T-cell (primary cell): ENCODE measurements at regions not wholly inside any gene's neighbourhood (a gene's known extent, or its start where the extent isn't known, plus 50 kb on each side); places are given as distances from the start of the nearest gene placed in this dataset.

Source experiments
- ATAC-seq, 4 experiments: fragments of 200-7000 bp in 3 of 4; fragments of 150-1000 bp in 1 of 4; cut with Tn5 transposase; replicated peaks in 1 of 4; 1 replicate in 3 of 4; 2 replicates in 1 of 4; pipeline ENCODE4 v1.10.0; 2021; ENCODE audit warnings: moderate library complexity in 3 of 4, mild to moderate bottlenecking in 2 of 4, moderate number of reproducible peaks in 1 of 4
- CTCF ChIA-PET, 2 donors: fragments of 300-600 bp; sonication (Branson Sonifier 250); formaldehyde crosslinking; loops; one replicate each; lab custom pipeline; 2022; ENCODE audit warnings: antibody characterized with exemption in 2 of 2; lab: Charles Lee
- POLR2A ChIA-PET, 2 donors: fragments of 300-600 bp; sonication (Branson Sonifier 250); formaldehyde crosslinking; loops; one replicate each; lab custom pipeline; 2022; ENCODE audit warnings: antibody characterized with exemption in 2 of 2; lab: Charles Lee
- DNase-seq, 35 experiments: peaks; one replicate each; pipeline versions ENCODE4 v3.0.0 to v3.0.0-alpha.2; 2013 to 2023
- H3K27ac ChIP-seq: one replicate; pipeline ENCODE4 v1.5.1; 2013; ENCODE audit warnings: low read length
- H3K27me3 ChIP-seq, 2 experiments: replicated peaks in 1 of 2; 1 replicate in 1 of 2; 2 replicates in 1 of 2; pipeline versions ENCODE4 v1.6.1 to v1.7.0; 2013; ENCODE audit warnings: low read length in 1 of 2, mixed read lengths in 1 of 2; ENCODE audit not compliant: control insufficient read depth in 2 of 2, insufficient read depth in 2 of 2; ENCODE audit errors: extremely low read depth in 1 of 2
- H3K36me3 ChIP-seq, 2 donors: 1 replicate in 1 of 2; 2 replicates in 1 of 2; pipeline versions ENCODE4 v1.6.1 to v1.7.0; 2013; ENCODE audit warnings: low read length in 1 of 2; ENCODE audit not compliant: control insufficient read depth in 2 of 2, insufficient read depth in 1 of 2; ENCODE audit errors: extremely low read depth in 1 of 2
- H3K4me1 ChIP-seq, 2 experiments: 1 replicate in 1 of 2; 2 replicates in 1 of 2; pipeline versions ENCODE4 v1.6.1 to v1.7.0; 2013; ENCODE audit warnings: low read length in 2 of 2, mixed read lengths in 1 of 2; ENCODE audit not compliant: insufficient read depth in 2 of 2, control insufficient read depth in 1 of 2; ENCODE audit errors: extremely low read depth in 1 of 2
- H3K4me3 ChIP-seq, 2 donors: 1 replicate in 1 of 2; 2 replicates in 1 of 2; pipeline versions ENCODE4 v1.5.1 to v1.7.0; 2013; ENCODE audit warnings: mild to moderate bottlenecking in 2 of 2, low read length in 1 of 2, moderate library complexity in 1 of 2; ENCODE audit not compliant: control insufficient read depth in 1 of 2; ENCODE audit errors: extremely low read depth in 1 of 2
- H3K9me3 ChIP-seq: 2 replicates; pipeline ENCODE4 v1.7.0; 2013
- H3K27ac Mint-ChIP-seq, 2 donors: one replicate each; pipeline ENCODE4 v1.8.0; 2020 to 2021; ENCODE audit warnings: mild to moderate bottlenecking in 2 of 2, mixed read lengths in 2 of 2
- H3K27me3 Mint-ChIP-seq, 2 donors: one replicate each; pipeline ENCODE4 v1.8.0; 2021 to 2022; ENCODE audit warnings: mixed read lengths in 2 of 2
- H3K36me3 Mint-ChIP-seq: one replicate; pipeline ENCODE4 v1.8.0; 2021; ENCODE audit warnings: mixed read lengths
- H3K4me1 Mint-ChIP-seq, 3 donors: one replicate each; pipeline ENCODE4 v1.8.0; 2020 to 2022; ENCODE audit warnings: mixed read lengths in 3 of 3, mild to moderate bottlenecking in 1 of 3
- H3K4me3 Mint-ChIP-seq, 3 donors: one replicate each; pipeline ENCODE4 v1.8.0; 2020 to 2022; ENCODE audit warnings: mild to moderate bottlenecking in 3 of 3, mixed read lengths in 3 of 3, moderate library complexity in 3 of 3
- H3K9me3 Mint-ChIP-seq, 3 donors: one replicate each; pipeline ENCODE4 v1.8.0; 2020 to 2022; ENCODE audit warnings: mixed read lengths in 3 of 3
- WGBS: methylation state at CpG from one replicate; pipeline ENCODE4 v1.1.5; 2013; ENCODE audit warnings: missing lambda C conversion rate; ENCODE audit not compliant: insufficient coverage; 5-methylcytosine and 5-hydroxymethylcytosine counted together

GRCh38 chr4:155539746-155540145 is 126.9 kb upstream of the GUCY1A1 start:
- Histone ChIP-seq H3K4me3 (no peak overlapping the region), H3K27me3 (no peaks in the 10 kb centered on the region), H3K9me3 (no peaks in the 10 kb centered on the region), H3K36me3 (no peaks in the 10 kb centered on the region), H3K27ac (no peak overlapping the region), H3K4me1 (no peaks in the 10 kb centered on the region)
- Mint-ChIP-seq H3K27me3 (peaks cover 4 to 5% of the 10 kb centered on the region in 2 donors), H3K27ac (no peak overlapping the region), H3K4me3 (no peak overlapping the region), H3K9me3 (no peaks in the 10 kb centered on the region), H3K36me3 (no peaks in the 10 kb centered on the region), H3K4me1 (no peaks in the 10 kb centered on the region)
- POLR2A ChIA-PET = interaction anchor here in 1 of 2 donors (0.7 kb wide), 1 partner anchor 1072 kb away, joined by 3 read pairs; no protein-coding TSS in a partner anchor
- 100% methylated on average over 2 of the region's 3 CpGs for WGBS
- no peak for DNase-seq
- no peak for ATAC-seq
- CTCF ChIA-PET = no interaction called here

GRCh38 chr4:155535802-155536454 is 130.7 kb upstream of the GUCY1A1 start:
- no peaks in the 10 kb centered on the region for H3K9me3 Mint-ChIP-seq

GRCh38 chr4:155532373-155533085 is 134.1 kb upstream of the GUCY1A1 start:
- Histone ChIP-seq H3K27ac (no peak overlapping the region), H3K27me3 (no peaks in the 10 kb centered on the region), H3K36me3 (no peaks in the 10 kb centered on the region), H3K4me3 (no peak overlapping the region), H3K9me3 (no peaks in the 10 kb centered on the region), H3K4me1 (no peaks in the 10 kb centered on the region)
- H3K4me1 Mint-ChIP-seq = no peaks in the 10 kb centered on the region
- CTCF ChIA-PET = no interaction called here
- no peak for DNase-seq
- H3K27me3 Mint-ChIP-seq = peaks cover 0 to 1% of the 10 kb centered on the region in 2 donors
- POLR2A ChIA-PET = no interaction called here
- ATAC-seq = no peak
- H3K9me3 Mint-ChIP-seq = no peaks in the 10 kb centered on the region
- WGBS = 100% methylated on average over 1 of the region's 5 CpGs
- H3K36me3 Mint-ChIP-seq = no peaks in the 10 kb centered on the region
- H3K4me3 Mint-ChIP-seq = no peak overlapping the region
- H3K27ac Mint-ChIP-seq = no peak overlapping the region

More at GRCh38 chr4:155535802-155536454, 130.7 kb upstream of the GUCY1A1 start:
- Mint-ChIP-seq H3K4me3 (no peak overlapping the region), H3K4me1 (no peaks in the 10 kb centered on the region), H3K27ac (no peak overlapping the region), H3K27me3 (peaks cover 0 to 1% of the 10 kb centered on the region in 2 donors), H3K36me3 (no peaks in the 10 kb centered on the region)
- CTCF ChIA-PET = no interaction called here
- Histone ChIP-seq H3K36me3 (no peaks in the 10 kb centered on the region), H3K4me3 (no peak overlapping the region), H3K27ac (no peak overlapping the region), H3K4me1 (no peaks in the 10 kb centered on the region), H3K27me3 (no peaks in the 10 kb centered on the region), H3K9me3 (no peaks in the 10 kb centered on the region)
- ATAC-seq (no peak), DNase-seq (no peak)
- no CpG with 5 or more reads among the region's 2 CpGs for WGBS
- POLR2A ChIA-PET = interaction anchor here in 1 of 2 donors (0.6 kb wide), 1 partner anchor 16 kb away, joined by 3 read pairs; no protein-coding TSS in a partner anchor

- POLR2A ChIA-PET = no interaction called here
- no peak for DNase-seq
- Histone ChIP-seq H3K4me1 (no peaks in the 10 kb centered on the region), H3K9me3 (no peaks in the 10 kb centered on the region), H3K4me3 (no peak overlapping the region), H3K27ac (no peak overlapping the region), H3K27me3 (no peaks in the 10 kb centered on the region), H3K36me3 (no peaks in the 10 kb centered on the region)
- peaks cover 0 to 1% of the 10 kb centered on the region in 2 donors for H3K27me3 Mint-ChIP-seq
- CTCF ChIA-PET = no interaction called here
- H3K36me3 Mint-ChIP-seq = no peaks in the 10 kb centered on the region
- no peaks in the 10 kb centered on the region for H3K9me3 Mint-ChIP-seq
- H3K4me3 Mint-ChIP-seq = no peak overlapping the region
- no peak overlapping the region for H3K27ac Mint-ChIP-seq
- ATAC-seq = no peak
- WGBS = 100% methylated on average over 1 of the region's 5 CpGs
- peaks cover 0 to 3% (median 0%) of the 10 kb centered on the region in 3 donors for H3K4me1 Mint-ChIP-seq
Observed at GRCh38 chr4:155530857-155531256, 135.8 kb upstream of the GUCY1A1 start.

GRCh38 chr4:155530290-155530689 is 136.4 kb upstream of the GUCY1A1 start:
- ChIA-PET CTCF (no interaction called here), POLR2A (no interaction called here)
- Histone ChIP-seq H3K36me3 (no peaks in the 10 kb centered on the region), H3K4me1 (no peaks in the 10 kb centered on the region), H3K9me3 (no peaks in the 10 kb centered on the region), H3K4me3 (no peak overlapping the region), H3K27me3 (no peaks in the 10 kb centered on the region), H3K27ac (no peak overlapping the region)
- Mint-ChIP-seq H3K4me3 (no peak overlapping the region), H3K4me1 (peaks cover 0 to 3% (median 0%) of the 10 kb centered on the region in 3 donors), H3K36me3 (no peaks in the 10 kb centered on the region), H3K27ac (no peak overlapping the region), H3K27me3 (peaks cover 0 to 1% of the 10 kb centered on the region in 2 donors), H3K9me3 (no peaks in the 10 kb centered on the region)
- no peak for DNase-seq
- ATAC-seq = no peak
- WGBS = no CpG with 5 or more reads among the region's 3 CpGs

- H3K9me3 Mint-ChIP-seq = no peaks in the 10 kb centered on the region
- H3K4me3 ChIP-seq = no peak overlapping the region
- DNase-seq (no peak), ATAC-seq (no peak)
- no CpG with 5 or more reads among the region's 3 CpGs for WGBS
- H3K27me3 Mint-ChIP-seq = peaks cover 1 to 3% of the 10 kb centered on the region in 2 donors
- no peaks in the 10 kb centered on the region for H3K4me1 ChIP-seq
- ChIA-PET CTCF (no interaction called here), POLR2A (no interaction called here)
- no peak overlapping the region for H3K27ac ChIP-seq
- no peaks in the 10 kb centered on the region for H3K36me3 ChIP-seq
- no peaks in the 10 kb centered on the region for H3K36me3 Mint-ChIP-seq
- no peaks in the 10 kb centered on the region for H3K9me3 ChIP-seq
- H3K4me3 Mint-ChIP-seq = no peak overlapping the region
- peaks cover 0 to 3% (median 0%) of the 10 kb centered on the region in 3 donors for H3K4me1 Mint-ChIP-seq
- H3K27me3 ChIP-seq = no peaks in the 10 kb centered on the region
- no peak overlapping the region for H3K27ac Mint-ChIP-seq
Observed at GRCh38 chr4:155529716-155530115, 136.9 kb upstream of the GUCY1A1 start.
